ENCODE measurements at regions not wholly inside any gene's neighbourhood (a gene's known extent, or its start where the extent isn't known, plus 50 kb on each side); places are given as distances from the start of the nearest gene placed in this dataset.
"Not testable (repeated sequence)": the region's sequence is repeated elsewhere in the genome, so short reads cannot be mapped to it uniquely, and the experiment has no call there.

GRCh38 chr2:129046475-129046874 is 727.8 kb upstream of the HS6ST1 start:
- TF ChIP-seq EZH2 (IDR thresholded peaks at IDR 0.05; ENCODE audit: low read length, unreplicated experiment); CTCF (conservative IDR thresholded peaks at IDR 0.05; ENCODE audit: low read depth, low read length); EZH2phosphoT487 (IDR thresholded peaks at IDR 0.05; ENCODE audit: borderline replicate concordance, low read length): not testable (repeated sequence)
